Epithelial cell of esophagus (primary cell): ENCODE measurements at regions not wholly inside any gene's neighbourhood (a gene's known extent, or its start where the extent isn't known, plus 50 kb on each side); places are given as distances from the start of the nearest gene placed in this dataset.

ENCODE experiments used
- DNase-seq: peaks from one replicate; pipeline ENCODE4 v3.0.0; 2010; ENCODE audit warnings: low read depth
- H3K4me3 ChIP-seq: 2 replicates; pipeline ENCODE4 v1.5.1; 2011; ENCODE audit warnings: mild to moderate bottlenecking, low read length, control low read depth
- CTCF ChIP-seq: IDR thresholded peaks from 2 replicates; pipeline ENCODE4 v1.5.1; 2011; ENCODE audit warnings: low read depth, mild to moderate bottlenecking, low read length, control low read depth, inconsistent platforms; ENCODE audit not compliant: insufficient read depth; ENCODE audit errors: missing control alignments

GRCh38 chr4:83865417-83866150, 329.7 kb downstream of the GPAT3 start:
- TF ChIP-seq CTCF, result no peak
- no peak overlapping the region for H3K4me3 ChIP-seq
- DNase-seq, result no peak

- no peak for DNase-seq
- no peak for TF ChIP-seq CTCF
Observed at GRCh38 chr4:83864097-83864817, 328.3 kb downstream of the GPAT3 start.

GRCh38 chr4:83862471-83862870, 326.6 kb downstream of the GPAT3 start:
- no peak overlapping the region for H3K4me3 ChIP-seq
- TF ChIP-seq CTCF, result no peak
- no peak for DNase-seq

More at GRCh38 chr4:83864097-83864817, 328.3 kb downstream of the GPAT3 start:
- H3K4me3 ChIP-seq, result no peak overlapping the region

GRCh38 chr4:83860200-83860599, 324.3 kb downstream of the GPAT3 start:
- H3K4me3 ChIP-seq, result no peak overlapping the region
- DNase-seq, result no peak

GRCh38 chr4:83858131-83858530, 322.2 kb downstream of the GPAT3 start:
- H3K4me3 ChIP-seq, result no peak overlapping the region
- no peak for TF ChIP-seq CTCF
- no peak for DNase-seq

More at GRCh38 chr4:83860200-83860599, 324.3 kb downstream of the GPAT3 start:
- no peak for TF ChIP-seq CTCF

GRCh38 chr4:83855044-83855443, 319.1 kb downstream of the GPAT3 start:
- DNase-seq, result peak; percentile 94
- TF ChIP-seq CTCF, result no peak

More at GRCh38 chr4:83855044-83855443, 319.1 kb downstream of the GPAT3 start:
- no peak overlapping the region for H3K4me3 ChIP-seq
